ENCODE measurements at regions not wholly inside any gene's neighbourhood (a gene's known extent, or its start where the extent isn't known, plus 50 kb on each side); places are given as distances from the start of the nearest gene placed in this dataset.
"Not testable (repeated sequence)": the region's sequence is repeated elsewhere in the genome, so short reads cannot be mapped to it uniquely, and the experiment has no call there.

- no peak overlapping the region for H3K9ac ChIP-seq (ENCODE audit: low read length)
- no peak overlapping the region for H3K4me2 ChIP-seq (ENCODE audit: low read length)
- H3K9me2 ChIP-seq (ENCODE audit: low read depth, low read length), result no peaks in the 10 kb centered on the region
- no peak overlapping the region for H2AFZ ChIP-seq (ENCODE audit: low read length)
- no peaks in the 10 kb centered on the region for H3K4me1 ChIP-seq (ENCODE audit: insufficient read depth, low read length, severe bottlenecking)
- no peaks in the 10 kb centered on the region for H3K36me3 ChIP-seq (ENCODE audit: insufficient read depth, low read length)
- no peak overlapping the region for H3K27ac ChIP-seq (ENCODE audit: low read depth, low read length, poor library complexity, severe bottlenecking)
- H3F3A ChIP-seq (ENCODE audit: insufficient read depth, low read length), result no peaks in the 10 kb centered on the region
- H4K20me1 ChIP-seq (ENCODE audit: insufficient read depth, low read length), result no peaks in the 10 kb centered on the region
- no peaks in the 10 kb centered on the region for H3K27me3 ChIP-seq (ENCODE audit: insufficient read depth, low read length)
- TF ChIP-seq EZH2 (IDR thresholded peaks at IDR 0.05; ENCODE audit: borderline replicate concordance, low read length) (no peak), CTCF (IDR thresholded peaks at IDR 0.05; ENCODE audit: low read length) (no peak)
- H3K4me3 ChIP-seq (ENCODE audit: low read depth, low read length, poor library complexity, severe bottlenecking), result no peak overlapping the region
- H3K9me3 ChIP-seq (ENCODE audit: low read length), result no peaks in the 10 kb centered on the region
- H3K79me2 ChIP-seq (ENCODE audit: insufficient read depth, low read length), result no peaks in the 10 kb centered on the region
Observed at GRCh38 chr11:69898123-69898522, 78.9 kb upstream of the FGF3 start.

GRCh38 chr11:69899957-69900821 lies 81.0 kb upstream of the FGF3 start:
- no peak overlapping the region for H3K9ac ChIP-seq (ENCODE audit: low read length)
- no peak overlapping the region for H3K4me3 ChIP-seq (ENCODE audit: low read depth, low read length, poor library complexity, severe bottlenecking)
- no peaks in the 10 kb centered on the region for H4K20me1 ChIP-seq (ENCODE audit: insufficient read depth, low read length)
- H2AFZ ChIP-seq (ENCODE audit: low read length), result no peak overlapping the region
- H3K4me1 ChIP-seq (ENCODE audit: insufficient read depth, low read length, severe bottlenecking), result no peaks in the 10 kb centered on the region
- H3K27me3 ChIP-seq (ENCODE audit: insufficient read depth, low read length), result no peaks in the 10 kb centered on the region
- H3K9me3 ChIP-seq (ENCODE audit: low read length), result no peaks in the 10 kb centered on the region
- no peak overlapping the region for H3K27ac ChIP-seq (ENCODE audit: low read depth, low read length, poor library complexity, severe bottlenecking)
- H3K36me3 ChIP-seq (ENCODE audit: insufficient read depth, low read length), result no peaks in the 10 kb centered on the region
- H3K4me2 ChIP-seq (ENCODE audit: low read length), result no peak overlapping the region
- no peak for TF ChIP-seq EZH2 (IDR thresholded peaks at IDR 0.05; ENCODE audit: borderline replicate concordance, low read length)
- TF ChIP-seq CTCF (IDR thresholded peaks at IDR 0.05; ENCODE audit: low read length), result no peak
- no peaks in the 10 kb centered on the region for H3K9me2 ChIP-seq (ENCODE audit: low read depth, low read length)
- H3F3A ChIP-seq (ENCODE audit: insufficient read depth, low read length), result no peaks in the 10 kb centered on the region
- no peaks in the 10 kb centered on the region for H3K79me2 ChIP-seq (ENCODE audit: insufficient read depth, low read length)

GRCh38 chr11:69900822-69901302 lies 81.6 kb upstream of the FGF3 start:
- not testable (repeated sequence) for H3K4me3 ChIP-seq (ENCODE audit: low read depth, low read length, poor library complexity, severe bottlenecking); H3K27me3 ChIP-seq (ENCODE audit: insufficient read depth, low read length); H3K4me1 ChIP-seq (ENCODE audit: insufficient read depth, low read length, severe bottlenecking); H4K20me1 ChIP-seq (ENCODE audit: insufficient read depth, low read length); H3K79me2 ChIP-seq (ENCODE audit: insufficient read depth, low read length); H3K9ac ChIP-seq (ENCODE audit: low read length); H3K9me2 ChIP-seq (ENCODE audit: low read depth, low read length); H3K36me3 ChIP-seq (ENCODE audit: insufficient read depth, low read length); H2AFZ ChIP-seq (ENCODE audit: low read length); H3K9me3 ChIP-seq (ENCODE audit: low read length); H3K27ac ChIP-seq (ENCODE audit: low read depth, low read length, poor library complexity, severe bottlenecking); H3F3A ChIP-seq (ENCODE audit: insufficient read depth, low read length); H3K4me2 ChIP-seq (ENCODE audit: low read length)

GRCh38 chr11:69902337-69902736 lies 83.1 kb upstream of the FGF3 start:
- Histone ChIP-seq H3K4me1 (ENCODE audit: insufficient read depth, low read length, severe bottlenecking) (no peaks in the 10 kb centered on the region), H2AFZ (ENCODE audit: low read length) (no peak overlapping the region), H3K4me3 (ENCODE audit: low read depth, low read length, poor library complexity, severe bottlenecking) (no peak overlapping the region), H3K79me2 (ENCODE audit: insufficient read depth, low read length) (no peaks in the 10 kb centered on the region), H3K9ac (ENCODE audit: low read length) (no peak overlapping the region), H3K4me2 (ENCODE audit: low read length) (no peak overlapping the region), H3K27ac (ENCODE audit: low read depth, low read length, poor library complexity, severe bottlenecking) (no peak overlapping the region), H3K9me3 (ENCODE audit: low read length) (no peaks in the 10 kb centered on the region), H3F3A (ENCODE audit: insufficient read depth, low read length) (no peaks in the 10 kb centered on the region), H3K9me2 (ENCODE audit: low read depth, low read length) (no peaks in the 10 kb centered on the region), H3K36me3 (ENCODE audit: insufficient read depth, low read length) (no peaks in the 10 kb centered on the region), H4K20me1 (ENCODE audit: insufficient read depth, low read length) (no peaks in the 10 kb centered on the region), H3K27me3 (ENCODE audit: insufficient read depth, low read length) (no peaks in the 10 kb centered on the region)
- TF ChIP-seq CTCF (IDR thresholded peaks at IDR 0.05; ENCODE audit: low read length), result no peak
- TF ChIP-seq EZH2 (IDR thresholded peaks at IDR 0.05; ENCODE audit: borderline replicate concordance, low read length), result no peak

Data from OCI-LY1 (cell line).